GM18867 (cell line): ENCODE measurements at regions not wholly inside any gene's neighbourhood (a gene's known extent, or its start where the extent isn't known, plus 50 kb on each side); places are given as distances from the start of the nearest gene placed in this dataset.

Source experiments
- ATAC-seq: cut with Tn5 transposase; IDR thresholded peaks from one replicate; pipeline ENCODE4 v1.9.1; 2021; ENCODE audit warnings: mild to moderate bottlenecking, moderate library complexity; ENCODE audit not compliant: unreplicated experiment

DNA sequence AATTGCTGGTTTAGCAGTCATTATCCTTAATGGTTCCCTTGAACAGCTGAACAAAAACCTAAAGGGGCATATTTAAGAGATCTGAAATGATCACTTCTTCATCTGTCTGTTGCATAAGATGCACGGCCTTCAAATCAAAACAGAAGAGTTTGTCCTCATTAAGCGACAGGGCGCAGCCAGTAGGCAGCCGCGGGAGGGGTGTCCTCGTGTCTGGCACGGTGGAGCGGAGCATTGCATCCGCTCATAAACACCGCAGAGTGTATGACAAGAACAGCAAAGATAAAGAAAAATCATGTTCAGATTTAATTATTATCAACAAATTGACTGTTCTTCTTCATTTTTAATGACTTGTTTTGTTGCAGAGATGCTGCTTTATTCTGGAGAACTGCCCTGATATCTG, 255.6 kb upstream of the ADARB2 start:
- ATAC-seq, result no peak

DNA sequence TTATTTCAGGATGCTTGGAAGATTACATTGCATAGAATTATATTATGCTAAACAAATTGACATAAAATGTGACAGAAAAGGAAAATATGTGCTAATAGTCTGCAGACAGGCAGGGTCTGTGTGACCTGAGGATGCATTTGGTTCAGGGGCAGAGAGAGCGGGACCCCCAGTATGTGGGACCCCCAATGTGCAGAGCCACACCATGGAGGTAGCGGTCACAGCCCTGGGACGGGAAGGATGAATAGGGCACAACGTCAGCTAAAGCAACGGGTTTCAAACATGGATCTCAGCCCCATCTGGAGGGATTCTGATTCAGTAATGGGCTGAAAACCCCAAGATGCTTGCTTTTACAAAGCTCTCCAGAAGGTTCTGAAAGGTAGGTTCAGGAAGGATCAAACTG, 251.8 kb upstream of the ADARB2 start:
- ATAC-seq, result no peak

DNA sequence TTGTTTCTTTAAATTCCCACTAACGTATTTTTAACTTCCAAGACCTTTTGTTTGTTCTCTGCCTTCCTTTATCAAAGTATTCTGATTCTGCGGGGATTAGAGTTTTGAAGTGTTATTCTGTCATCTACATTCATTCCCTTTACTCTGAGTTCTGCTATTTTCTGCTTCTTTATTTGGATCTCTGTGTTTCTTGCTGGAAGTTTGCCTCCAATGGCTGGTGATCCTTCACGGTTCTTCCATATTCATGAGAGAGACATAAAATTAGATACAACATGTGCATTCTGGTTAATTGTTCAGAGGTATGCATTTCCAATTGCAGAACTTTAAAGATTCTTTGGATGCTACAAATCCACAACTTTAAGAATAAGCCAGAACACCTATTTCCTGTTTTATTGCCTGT, 244.7 kb upstream of the ADARB2 start:
- ATAC-seq, result no peak

DNA sequence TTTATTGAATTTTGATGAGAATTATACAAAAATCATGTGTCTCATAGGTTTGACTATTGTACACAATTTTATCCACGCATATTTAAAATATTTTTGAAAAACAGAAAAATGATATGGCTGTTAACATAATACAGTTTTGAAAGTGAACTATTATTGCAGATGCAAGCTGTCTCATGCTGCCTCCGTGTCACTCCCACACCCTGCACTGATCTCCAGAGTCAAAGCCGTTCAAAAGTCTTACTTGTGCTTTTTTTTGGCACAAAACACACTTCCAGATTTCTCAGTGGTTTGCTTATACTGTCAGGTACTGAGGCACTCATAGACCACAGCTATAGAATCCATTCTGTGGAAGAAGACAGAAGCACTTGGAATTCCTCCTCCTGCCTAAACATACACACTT, 243.1 kb upstream of the ADARB2 start:
- no peak for ATAC-seq

DNA sequence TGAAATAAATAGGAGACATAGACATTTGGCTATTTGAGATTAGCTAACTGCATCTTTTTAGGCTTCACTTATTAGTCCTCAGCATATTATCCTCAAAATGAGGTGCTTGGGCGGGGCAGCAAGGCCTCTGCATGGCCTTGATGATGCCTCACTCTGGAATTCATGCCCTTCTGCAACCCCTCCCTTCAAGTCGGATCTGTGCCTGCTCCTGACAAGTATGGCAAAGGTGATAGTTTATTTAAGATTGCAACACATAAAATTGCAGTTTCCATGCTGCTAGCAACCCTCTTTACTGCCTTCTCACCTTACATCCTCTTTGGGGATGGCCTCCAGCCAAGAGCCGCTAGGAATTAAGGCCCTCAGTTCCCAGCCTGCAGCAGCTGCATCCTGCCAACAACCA, 241.3 kb upstream of the ADARB2 start:
- no peak for ATAC-seq

DNA sequence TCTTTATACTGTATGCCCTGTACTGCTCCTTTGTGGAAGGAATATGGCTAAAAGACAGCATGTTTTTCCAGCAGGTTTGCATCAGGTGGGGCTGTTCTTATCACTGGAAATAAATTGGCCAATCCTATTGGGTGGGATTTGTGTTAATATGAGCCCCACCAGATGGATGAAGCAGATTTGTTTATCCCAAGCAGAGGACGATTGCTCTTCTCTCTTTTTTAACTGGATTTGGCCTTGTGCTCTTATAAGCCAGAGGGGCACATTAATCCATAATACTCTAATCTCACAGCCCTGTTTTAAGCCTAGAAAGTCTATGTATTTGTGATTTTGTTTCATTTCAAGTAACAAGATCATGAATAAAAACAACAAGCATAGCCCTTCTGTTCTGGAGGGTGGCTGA, 240.1 kb upstream of the ADARB2 start:
- no peak for ATAC-seq

DNA sequence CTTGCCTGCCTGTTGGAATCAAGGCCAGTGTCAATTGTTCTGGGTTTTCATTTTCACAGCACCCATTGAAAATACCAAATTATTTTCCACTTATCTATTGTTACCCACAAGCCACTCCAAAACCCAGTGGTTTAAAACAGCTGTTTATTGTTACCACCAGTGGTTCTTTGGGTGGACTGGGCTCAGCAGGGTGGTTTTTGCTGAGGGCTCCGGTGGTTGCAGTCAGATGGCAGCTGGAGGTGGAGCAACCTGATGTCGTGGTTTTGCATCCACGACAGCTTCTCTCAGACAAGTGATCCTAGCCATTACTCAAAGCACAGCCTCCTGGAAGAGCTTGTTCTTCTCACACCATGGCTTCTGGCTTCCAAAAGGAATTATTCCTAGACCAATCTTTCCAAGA, 235.1 kb upstream of the ADARB2 start:
- no peak for ATAC-seq

DNA sequence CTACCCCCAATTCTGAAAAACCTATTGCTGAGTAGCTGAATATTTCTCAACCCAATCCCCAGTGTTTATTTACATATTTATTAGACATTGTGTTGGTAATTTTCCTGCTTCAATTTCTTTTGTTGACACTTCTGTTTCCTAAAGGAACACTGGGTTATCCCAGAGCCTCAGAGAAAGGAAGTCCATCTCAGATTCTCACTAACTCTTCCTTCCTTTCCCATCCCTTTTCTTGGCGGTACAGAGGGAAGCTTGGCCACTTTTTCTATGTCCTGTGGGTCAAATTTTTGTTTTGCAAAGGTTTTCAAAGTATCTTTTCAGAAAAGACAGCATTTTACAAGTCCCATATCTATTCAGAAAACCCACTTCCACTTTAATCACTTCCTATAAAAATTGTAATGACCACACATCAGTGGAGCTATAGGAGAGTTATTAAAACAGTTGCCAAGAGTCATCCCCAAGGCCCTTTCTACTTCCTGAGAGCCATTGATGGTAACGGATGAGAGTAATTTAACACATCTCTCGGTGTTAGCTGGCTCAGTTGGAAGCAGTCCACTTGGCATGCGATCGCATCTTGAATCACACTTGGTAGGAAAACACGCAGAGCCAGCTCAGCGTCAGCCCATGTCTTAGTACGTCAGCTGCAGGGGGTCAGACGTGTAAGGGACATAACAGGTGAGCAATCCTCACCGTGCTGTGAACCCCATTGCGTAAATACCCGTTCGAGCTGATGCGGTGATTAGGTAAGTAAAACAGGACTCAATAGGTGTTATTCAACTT, 231.1 kb upstream of the ADARB2 start:
- no peak for ATAC-seq

DNA sequence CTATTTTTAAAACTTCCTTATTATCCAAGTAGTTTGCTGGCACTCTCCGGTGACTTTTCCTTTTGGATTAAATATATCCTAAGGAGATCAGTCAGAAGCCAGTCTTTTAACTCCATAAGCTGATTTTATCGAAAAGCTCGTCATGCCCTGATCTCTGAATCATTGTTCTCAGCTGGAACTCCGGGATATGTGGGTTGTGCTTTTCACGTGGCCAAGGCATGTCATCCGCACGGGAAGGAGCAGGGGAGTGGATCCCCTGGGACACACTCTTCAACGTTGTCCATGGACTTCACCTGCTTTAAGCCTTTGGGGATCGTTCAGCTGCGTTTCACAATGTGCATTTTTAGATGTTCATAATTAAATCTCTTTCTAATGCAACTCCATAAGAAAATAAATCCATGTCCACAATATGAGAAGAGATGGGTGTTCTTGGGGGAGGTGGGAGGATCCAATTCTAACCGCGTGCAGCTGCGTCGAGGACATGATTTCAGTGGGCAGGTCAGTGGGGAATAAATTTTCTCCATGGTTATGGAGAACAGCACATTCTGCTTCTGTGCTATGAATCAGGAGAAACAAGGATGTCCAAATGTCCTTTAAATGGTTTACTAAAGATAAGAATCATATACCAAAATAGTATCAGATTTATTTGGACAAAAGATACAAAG, 229.5 kb upstream of the ADARB2 start:
- ATAC-seq, result no peak

DNA sequence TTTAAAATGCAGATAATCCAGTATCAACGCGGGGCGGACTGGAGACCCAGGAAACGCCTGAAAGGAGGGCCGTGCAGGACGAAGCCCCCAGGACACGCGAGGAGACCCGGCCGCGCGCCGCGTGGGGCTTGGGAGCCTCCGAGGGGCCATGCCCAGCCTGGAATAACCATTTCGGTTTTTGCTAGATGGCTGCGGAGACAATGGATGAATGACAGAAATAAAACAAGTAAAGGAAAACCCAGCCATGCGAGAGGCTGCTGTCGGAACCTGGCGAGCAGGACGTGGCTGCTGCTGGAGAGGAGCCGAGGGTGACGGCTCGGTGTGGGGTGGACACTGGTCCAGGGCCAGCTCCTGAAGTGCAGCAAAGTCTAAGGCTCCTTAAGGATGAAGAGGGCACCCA, 227.2 kb upstream of the ADARB2 start:
- no peak for ATAC-seq

DNA sequence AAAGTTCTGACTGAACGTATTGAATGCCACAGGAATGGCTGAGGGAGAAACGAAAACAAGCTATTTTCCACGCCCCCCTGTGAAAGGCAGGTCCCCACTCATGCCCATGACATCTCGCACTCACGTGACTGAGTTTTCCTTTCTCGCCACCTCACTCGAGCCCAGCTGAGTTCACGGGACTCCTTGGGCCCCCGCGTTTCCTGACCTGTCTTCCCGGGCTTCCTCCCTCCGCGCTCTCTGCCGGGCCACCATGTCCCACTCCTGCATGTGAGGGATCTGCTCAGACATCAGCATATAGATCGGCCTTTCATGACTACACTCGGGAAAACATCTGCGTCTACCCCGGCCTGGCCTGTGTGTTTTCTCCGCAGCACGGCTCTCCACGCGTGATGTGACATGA, 226.0 kb upstream of the ADARB2 start:
- ATAC-seq, result no peak

DNA sequence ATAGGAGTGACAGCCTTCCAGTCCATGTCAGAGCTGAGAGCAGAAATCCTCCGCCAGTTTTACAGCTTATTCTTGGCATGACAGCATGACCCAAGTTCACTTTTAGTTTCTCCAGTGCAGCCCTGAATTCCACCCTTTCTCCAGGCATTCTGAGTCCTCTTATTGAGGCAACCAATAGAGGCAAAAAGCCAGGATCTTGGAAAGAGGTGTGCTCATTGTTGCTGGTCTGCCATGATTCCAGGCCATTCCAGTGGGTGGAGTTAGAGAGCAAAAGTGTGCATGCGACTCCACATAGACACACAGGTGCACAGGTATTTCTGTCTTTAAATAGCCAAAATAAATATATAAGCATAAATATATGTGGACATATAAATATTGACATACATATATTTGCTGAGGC, 224.7 kb upstream of the ADARB2 start:
- no peak for ATAC-seq

DNA sequence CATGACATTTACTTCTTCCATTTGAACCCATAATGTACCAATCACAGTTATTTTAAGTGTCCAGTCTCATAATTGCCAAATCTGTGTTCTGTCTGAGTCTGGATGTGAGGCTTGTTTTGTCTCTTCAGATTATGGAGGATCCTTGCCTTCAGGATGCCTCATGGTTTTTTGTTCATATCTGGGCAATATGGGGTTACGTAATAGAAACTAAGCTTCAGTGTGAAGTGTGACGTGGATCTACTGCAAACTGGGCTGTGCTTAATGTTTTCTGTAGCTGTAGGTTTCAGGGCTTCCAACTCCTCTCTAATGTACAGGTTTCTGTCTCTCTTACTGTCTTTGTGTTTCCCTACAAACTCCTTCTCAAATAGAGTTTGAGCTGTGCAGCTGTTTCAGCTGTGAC, 223.7 kb upstream of the ADARB2 start:
- no peak for ATAC-seq

DNA sequence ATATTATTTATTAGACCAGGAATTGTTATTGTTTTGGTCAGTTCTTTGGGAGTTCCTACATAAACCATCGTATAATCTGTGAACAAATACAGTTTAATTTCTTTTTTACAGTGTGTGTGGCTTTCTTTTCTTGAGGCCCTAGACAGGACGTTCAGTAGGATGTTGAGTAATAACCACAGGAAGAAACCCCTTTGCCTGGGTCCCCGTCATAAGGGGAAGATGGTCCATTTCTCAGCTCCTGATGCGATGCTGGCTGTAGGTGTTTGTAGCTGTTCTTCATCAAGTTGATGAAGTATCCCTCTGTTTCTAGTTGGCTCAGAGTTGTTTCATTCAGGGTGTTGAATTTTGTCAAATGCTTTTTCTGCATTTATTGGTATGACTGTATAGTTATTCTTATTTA, 219.7 kb upstream of the ADARB2 start:
- no peak for ATAC-seq

DNA sequence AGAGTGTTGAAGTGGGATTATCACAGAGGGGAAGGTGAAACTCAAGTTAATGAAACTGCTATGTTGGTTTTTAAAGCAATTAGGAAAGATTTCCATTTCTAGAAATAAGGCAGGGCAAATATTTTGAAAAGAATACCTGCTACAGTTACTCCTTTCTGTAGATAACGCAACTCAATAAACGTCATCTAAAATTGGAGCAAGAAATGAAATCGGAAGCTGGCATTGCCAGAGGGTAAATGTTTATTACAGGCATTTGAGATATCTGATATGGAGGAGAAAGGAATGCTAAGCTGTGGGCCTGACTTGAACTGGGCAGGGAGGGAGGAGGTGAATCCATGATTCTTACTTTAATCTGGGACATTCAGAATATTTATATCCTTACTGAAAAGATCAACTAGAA, 217.0 kb upstream of the ADARB2 start:
- ATAC-seq, result no peak

DNA sequence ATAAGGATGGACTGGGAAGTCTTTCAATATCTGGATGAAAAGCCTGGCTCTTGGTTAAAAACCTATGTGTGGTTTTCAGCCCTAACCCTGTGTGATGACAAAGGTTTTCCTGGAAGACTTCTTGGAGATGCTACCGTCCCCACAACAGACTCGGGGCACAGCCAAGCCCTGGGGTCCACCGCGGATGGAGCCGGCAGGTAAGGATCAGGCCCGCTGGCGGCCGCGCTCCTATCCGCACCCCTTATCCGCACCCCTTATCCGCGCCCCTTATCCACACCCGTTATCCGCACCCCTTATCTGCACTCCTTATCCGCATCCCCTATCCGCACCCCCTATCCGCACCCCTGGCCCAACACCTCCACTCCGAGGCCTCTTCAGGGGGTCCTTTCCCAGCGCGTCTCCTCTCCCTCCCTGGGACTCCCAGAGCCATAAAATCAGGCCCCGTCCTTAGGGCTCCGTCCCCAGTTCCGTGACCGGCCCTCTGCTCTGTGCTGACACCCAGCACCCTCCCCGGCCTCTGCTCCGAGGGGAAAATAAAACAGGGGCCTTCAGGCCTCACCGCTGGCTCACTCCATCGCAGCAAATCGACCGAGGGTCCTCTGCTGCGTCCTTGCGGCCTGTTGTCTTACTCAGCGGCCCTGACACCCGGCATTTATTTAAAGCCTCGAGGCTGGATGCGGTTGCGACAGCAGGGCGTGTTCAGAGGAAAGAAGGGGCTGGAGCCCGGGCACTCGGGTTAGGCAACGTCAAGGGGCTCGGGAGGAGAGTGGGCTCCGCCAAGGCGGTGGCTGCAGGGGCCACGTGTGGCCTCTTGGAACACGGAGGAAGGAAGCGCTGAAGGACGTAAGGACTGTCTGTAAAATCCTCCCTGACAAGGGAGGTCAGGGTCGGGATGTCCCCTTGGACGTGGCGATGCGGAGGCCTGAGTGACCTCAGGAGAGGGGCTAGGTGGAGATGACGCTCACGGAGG, 215.1 kb upstream of the ADARB2 start:
- ATAC-seq, result no peak

DNA sequence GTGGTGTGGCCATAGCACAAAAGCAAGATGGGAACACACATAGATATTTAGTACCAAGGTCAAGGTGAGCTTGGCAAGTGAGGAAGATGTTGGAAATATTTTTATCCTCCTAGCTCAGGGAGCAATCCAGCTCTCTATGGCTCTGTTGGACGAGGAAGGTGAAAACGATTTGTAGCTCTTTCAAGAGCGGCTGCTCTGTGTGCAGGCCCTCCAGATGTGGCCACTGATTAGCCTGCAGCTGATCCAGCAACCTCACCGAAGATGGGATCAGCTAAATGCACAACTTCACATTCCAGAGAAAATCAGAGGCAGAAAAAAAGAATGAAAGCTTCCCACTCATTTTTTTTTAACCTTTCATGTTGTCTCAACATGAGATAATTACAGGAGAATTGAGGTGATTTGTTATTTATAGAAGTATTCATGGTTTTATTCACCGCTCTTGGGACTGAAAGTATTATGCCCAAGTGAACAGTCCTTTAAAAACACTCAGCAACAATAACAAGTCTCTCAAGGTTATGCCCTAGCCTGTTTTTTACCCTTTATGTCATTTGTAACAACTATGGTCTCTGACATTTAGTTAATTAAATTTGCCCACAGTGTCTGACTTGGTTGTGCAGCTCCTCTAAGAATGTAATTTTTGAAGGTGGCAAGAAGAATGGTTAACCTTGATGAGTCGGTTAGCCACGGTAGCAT, 213.6 kb upstream of the ADARB2 start:
- no peak for ATAC-seq

DNA sequence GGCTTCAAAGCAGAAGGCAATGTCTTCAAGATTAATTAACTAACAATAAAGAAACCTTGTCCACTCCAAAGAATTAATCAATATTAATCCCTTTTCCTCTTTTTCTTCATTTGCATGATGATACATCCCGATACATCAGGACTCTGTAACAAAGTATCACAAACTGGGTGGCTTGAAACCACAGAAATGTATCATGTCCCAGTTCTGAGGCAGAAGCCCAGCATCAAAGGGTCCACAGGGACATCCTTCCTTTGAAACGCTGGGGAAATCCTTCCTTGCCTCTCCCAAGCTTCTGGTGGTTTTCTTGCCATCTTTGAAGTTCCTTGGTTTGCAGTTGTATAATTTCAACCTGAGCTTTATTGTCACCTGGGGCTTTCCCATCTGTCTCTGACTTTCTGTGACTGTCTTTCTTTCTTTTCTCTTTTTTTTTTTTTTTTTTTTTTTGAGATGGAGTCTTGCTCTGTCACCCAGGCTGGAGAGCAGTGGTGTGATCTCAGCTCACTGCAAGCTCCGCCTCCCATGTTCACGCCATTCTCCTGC, 210.2 kb upstream of the ADARB2 start:
- ATAC-seq, result no peak

DNA sequence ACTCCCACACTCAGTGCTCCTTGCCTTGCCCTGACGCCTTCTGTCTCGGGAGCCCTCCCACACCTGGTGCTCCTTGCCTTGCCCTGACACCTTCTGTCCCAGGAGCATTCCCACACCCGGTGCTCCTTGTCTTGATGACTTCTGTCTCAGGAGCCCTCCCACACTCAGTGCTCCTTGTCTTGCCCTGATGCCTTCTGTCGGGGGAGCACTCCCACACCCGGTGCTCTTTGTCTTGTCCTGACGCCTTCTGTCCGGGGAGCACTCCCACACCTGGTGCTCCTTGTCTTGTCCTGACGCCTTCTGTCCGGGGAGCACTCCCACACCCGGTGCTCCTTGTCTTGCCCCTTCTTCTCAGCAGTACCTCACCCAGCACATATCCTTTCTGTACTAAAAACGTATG, 207.2 kb upstream of the ADARB2 start:
- no peak for ATAC-seq

DNA sequence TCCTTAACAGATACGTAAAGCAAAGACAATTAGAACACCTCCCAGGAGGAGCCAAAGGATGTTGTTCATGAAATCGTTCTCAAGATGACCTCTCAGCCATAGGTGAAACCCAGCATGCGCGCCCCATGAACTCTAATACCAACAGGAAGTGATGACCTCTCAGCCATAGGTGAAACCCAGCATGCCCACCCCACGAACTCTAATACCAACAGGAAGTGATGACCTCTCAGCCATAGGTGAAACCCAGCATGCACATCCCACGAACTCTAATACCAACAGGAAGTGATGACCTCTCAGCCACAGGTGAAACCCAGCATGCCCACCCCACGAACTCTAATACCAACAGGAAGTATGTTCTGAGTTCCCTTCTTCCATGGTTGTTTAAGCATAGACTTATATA, 205.2 kb upstream of the ADARB2 start:
- no peak for ATAC-seq

DNA sequence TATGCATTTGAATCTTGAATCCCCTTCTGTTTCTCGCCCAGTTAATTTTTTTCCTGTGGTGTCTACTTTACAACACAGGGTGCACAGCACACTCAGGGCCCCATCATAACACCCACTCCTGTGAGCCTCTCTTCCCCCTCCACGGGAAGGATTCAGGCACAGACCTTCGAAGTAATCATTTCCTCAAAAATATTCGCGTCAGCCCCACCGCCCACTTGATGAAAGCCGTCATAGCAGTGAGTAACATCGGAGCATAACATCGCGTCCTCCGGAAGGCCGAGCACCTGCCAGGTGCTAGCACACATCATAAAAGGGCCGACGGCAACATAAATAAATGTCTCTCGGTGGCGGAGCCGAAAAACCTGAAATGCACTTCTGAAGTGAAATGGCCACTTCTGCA, 201.7 kb upstream of the ADARB2 start:
- ATAC-seq, result no peak
